Left colon (tissue), 2 donors: ENCODE measurements at regions not wholly inside any gene's neighbourhood (a gene's known extent, or its start where the extent isn't known, plus 50 kb on each side); places are given as distances from the start of the nearest gene placed in this dataset.
"Not testable (repeated sequence)": the region's sequence is repeated elsewhere in the genome, so short reads cannot be mapped to it uniquely, and the experiment has no call there.

ENCODE experiments used
- ATAC-seq: fragments of 200-7000 bp; cut with Tn5 transposase; one replicate; pipeline ENCODE4 v1.9.1; 2020; ENCODE audit warnings: mild to moderate bottlenecking, moderate library complexity
- DNase-seq, 2 donors: peaks; one replicate each; pipeline ENCODE4 v3.0.0-alpha.2; 2020
- intact Hi-C, 2 donors: fragments of 100-400 bp; cut with DNase I in 1 of 2; cut with micrococcal nuclease in 1 of 2; formaldehyde crosslinking; loops; one replicate each; pipeline versions ENCODE4 v1.11.2 to v1.14.0; 2022; cut with DNase I, micrococcal nuclease
- donor health status: DM: no; HTN: no; CAD: no.
- donor health status: DM: yes; HTN: yes; CAD: no.

DNA sequence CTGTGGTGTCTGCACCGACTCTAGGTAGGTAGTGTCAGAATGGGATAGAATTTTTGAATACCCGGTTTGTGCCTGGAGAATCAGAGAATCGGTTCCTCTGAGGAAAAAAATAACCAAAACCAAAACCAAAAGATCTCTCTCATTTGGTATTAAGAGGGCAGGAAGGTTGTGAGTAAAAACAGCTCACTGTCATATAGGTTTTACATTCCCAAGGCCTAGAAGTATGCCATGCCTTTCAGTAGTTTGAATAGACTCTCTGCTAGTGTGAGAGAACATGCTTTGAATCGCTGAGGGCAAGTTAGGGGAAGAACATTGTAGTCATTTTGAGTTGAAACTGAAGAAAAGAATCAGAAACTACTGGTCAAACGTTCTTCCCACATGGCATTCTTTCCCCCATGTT, 411.4 kb upstream of the CD180 start:
- ATAC-seq (no peak), DNase-seq (no peak)
- intact Hi-C loops = no loop called here

- no peak for ATAC-seq
- DNase-seq = no peak
- intact Hi-C loops = no loop called here
These were observed 410.0 kb upstream of the CD180 start for GRCh38 chr5:67606586-67606947.

DNA sequence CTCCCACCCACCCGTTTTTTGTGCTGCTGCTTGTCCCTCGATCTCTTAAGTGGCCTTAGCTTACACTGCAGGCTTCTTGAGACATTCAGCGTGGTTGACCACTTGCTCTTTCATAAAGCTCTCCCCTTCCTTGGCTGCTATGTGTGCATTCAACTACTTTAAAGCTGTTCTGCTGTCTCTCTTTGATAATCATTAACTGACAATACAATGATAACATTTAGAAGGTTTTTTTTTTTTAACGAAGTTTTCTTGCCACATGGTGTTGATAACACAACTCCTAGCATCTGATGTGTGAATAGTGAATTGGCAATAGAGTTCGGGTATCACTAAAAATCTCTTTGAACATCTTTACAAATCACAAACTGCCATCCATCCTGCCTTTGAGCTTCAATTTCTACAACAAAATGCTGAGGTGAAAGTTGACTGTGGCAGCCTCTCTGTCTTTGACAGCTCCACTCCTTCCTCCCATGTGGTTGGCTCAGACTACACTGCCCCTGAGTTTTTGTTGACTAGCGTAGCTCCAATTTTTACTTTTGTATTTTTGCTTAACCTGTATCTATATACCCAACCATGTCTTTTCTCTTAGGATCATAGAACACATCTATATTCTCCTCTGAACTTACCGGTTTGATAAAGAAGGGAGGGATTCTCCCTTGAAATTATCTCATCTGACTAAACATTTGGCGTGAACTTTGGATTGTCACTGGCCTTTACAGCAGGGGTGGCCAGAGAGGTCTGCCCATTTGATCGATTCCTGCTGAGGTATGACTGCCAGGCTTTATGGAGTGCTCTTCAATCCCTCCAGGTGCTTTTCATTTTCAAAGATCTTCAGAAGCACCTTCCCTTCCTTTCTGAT, 409.4 kb upstream of the CD180 start:
- ATAC-seq (peak; percentile 82), DNase-seq (no peak)
- intact Hi-C loops = no loop called here

GRCh38 chr5:67591491-67591890, 394.9 kb upstream of the CD180 start:
- no peak for DNase-seq
- intact Hi-C loops = no loop called here
- ATAC-seq = no peak

GRCh38 chr5:67588389-67588788, 391.8 kb upstream of the CD180 start:
- ATAC-seq = no peak

DNA sequence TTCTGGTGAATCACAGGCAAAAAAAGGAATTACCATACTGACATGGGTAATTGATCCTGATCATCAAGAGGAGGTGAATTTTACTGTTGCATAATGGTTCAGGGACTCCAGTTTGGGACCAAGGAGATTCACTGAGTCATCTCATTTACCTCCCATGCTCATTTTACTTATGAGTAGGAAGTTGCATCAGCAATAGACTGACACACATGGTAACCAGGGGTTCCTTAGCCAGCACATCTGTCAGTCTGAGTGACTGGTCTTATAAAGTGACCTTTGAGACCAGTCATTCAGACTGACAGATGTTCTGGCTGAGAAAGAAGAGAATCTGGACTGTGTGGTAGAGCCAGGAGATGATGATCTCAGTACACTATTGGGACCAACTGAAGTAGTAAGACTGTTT, 384.6 kb upstream of the CD180 start:
- intact Hi-C loops = no loop called here
- ATAC-seq = peak; percentile 56
- no peak for DNase-seq

More at GRCh38 chr5:67588389-67588788, 391.8 kb upstream of the CD180 start:
- intact Hi-C loops = no loop called here
- DNase-seq = no peak

DNA sequence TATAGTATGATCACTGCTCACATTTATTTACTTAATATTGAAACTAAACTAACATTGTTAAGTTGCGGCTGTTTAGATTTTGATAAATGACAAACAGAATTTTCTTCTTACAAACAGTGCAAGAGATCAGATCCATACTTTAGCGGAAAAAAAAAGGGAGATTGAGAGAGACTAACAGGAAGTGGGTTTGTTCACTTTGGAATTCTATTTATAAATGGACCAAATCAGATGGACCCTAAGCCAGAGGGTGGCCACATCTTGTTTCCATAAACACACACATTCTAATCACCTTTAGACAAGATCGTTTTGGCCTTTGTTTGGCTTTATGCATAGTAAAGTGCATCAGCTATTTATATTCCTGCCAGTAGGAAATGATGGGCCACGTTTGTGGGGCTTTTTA, 381.4 kb upstream of the CD180 start:
- intact Hi-C loops = no loop called here

GRCh38 chr5:67577424-67577823, 380.8 kb upstream of the CD180 start:
- intact Hi-C loops = no loop called here
- DNase-seq = no peak
- no peak for ATAC-seq

More for the DNA sequence above, 381.4 kb upstream of the CD180 start:
- ATAC-seq (no peak), DNase-seq (no peak)

- DNase-seq (no peak), ATAC-seq (no peak)
- intact Hi-C loops = no loop called here
These were observed 379.5 kb upstream of the CD180 start for GRCh38 chr5:67576112-67576511.

- intact Hi-C loops = no loop called here
- DNase-seq = no peak
These were observed 378.5 kb upstream of the CD180 start for GRCh38 chr5:67575087-67575486.

GRCh38 chr5:67561151-67561932, 364.7 kb upstream of the CD180 start:
- intact Hi-C loops = no loop called here
- no peak for DNase-seq
- no peak for ATAC-seq

More at GRCh38 chr5:67575087-67575486, 378.5 kb upstream of the CD180 start:
- no peak for ATAC-seq

GRCh38 chr5:67552773-67553172, 356.2 kb upstream of the CD180 start:
- DNase-seq = no peak
- intact Hi-C loops = no loop called here
- ATAC-seq = no peak

GRCh38 chr5:67549947-67550346, 353.3 kb upstream of the CD180 start:
- DNase-seq (no peak), ATAC-seq (peak; percentile 89)
- intact Hi-C loops = no loop called here

GRCh38 chr5:67549296-67549618, 352.7 kb upstream of the CD180 start:
- intact Hi-C loops = no loop called here
- ATAC-seq (peak; percentile 23), DNase-seq (no peak)

DNA sequence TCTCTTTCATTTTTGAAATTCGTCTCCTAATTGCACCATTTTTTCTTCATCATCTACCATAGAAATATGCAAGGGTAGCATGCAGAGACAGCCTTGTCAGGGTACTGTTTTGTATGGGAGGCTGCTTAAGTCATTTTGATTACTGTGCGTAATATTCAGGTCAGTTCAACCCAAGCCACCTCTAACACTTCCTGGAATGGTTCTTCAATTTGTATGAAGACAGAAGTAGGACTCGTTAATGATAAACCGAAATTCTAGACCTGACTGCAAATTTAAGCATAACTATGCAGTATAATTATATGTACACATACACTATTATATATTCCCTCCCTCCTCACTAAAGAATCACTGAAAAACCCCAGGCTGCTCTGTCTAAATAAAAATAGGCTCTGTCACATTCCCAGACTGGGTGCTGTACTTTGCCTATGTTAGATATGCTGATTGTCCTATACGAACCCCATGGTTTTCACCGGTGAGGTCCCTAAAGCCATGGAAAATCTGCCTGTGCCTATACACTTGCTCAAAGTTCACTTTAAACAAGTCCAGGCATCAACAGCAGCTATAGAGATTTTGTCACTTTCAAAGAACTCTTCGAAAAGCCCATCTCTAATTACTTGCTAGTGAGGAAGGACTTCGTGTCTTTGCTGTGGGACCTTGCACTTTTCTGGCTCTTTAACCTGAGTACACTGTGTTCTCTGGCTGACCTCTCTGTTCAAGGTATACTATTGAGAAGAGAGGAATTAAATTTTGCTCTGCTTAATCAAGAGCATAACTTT, 352.1 kb upstream of the CD180 start:
- DNase-seq (no peak), ATAC-seq (peak; percentile 81)
- intact Hi-C loops = no loop called here

GRCh38 chr5:67547682-67548081, 351.1 kb upstream of the CD180 start:
- no peak for ATAC-seq
- DNase-seq = no peak
- intact Hi-C loops = no loop called here

DNA sequence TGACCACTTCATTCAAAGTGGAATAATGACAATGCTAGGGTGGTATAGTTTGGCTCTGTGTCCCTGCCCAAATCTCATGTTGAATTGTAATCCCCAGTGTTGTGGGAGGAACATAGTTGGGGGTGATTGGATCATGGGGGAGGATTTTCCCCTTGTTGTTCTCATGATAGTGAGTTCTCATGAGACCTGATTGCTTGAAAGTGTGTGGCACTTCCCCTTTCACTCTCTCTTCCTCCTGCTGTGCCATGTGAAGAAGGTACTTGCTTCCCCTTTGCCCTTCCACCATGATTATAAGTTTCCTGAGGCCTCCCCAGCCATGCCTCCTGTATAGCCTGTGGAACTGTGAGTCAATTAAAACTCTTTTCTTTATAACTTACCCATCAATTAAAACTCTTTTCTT, 348.3 kb upstream of the CD180 start:
- intact Hi-C loops, ATAC-seq, DNase-seq: not testable (repeated sequence)

- DNase-seq (no peak), ATAC-seq (no peak)
- intact Hi-C loops = no loop called here
These were observed 347.2 kb upstream of the CD180 start for GRCh38 chr5:67543720-67544270.

- no peak for ATAC-seq
- DNase-seq = no peak
- intact Hi-C loops = no loop called here
These were observed 345.9 kb upstream of the CD180 start for GRCh38 chr5:67542479-67542878.
